H1 (cell line): ENCODE measurements at regions not wholly inside any gene's neighbourhood (a gene's known extent, or its start where the extent isn't known, plus 50 kb on each side); places are given as distances from the start of the nearest gene placed in this dataset.

Experiments used
- CTCF ChIA-PET: fragments of 300-600 bp; sonication (Branson Sonifier 250); formaldehyde crosslinking; loops from one replicate; lab custom pipeline; 2021; ENCODE audit not compliant: partially characterized antibody; lab: Charles Lee
- POLR2A ChIA-PET: fragments of 300-600 bp; sonication (Branson Sonifier 250); formaldehyde crosslinking; loops from one replicate; lab custom pipeline; 2021; ENCODE audit warnings: inconsistent platforms; ENCODE audit not compliant: partially characterized antibody; lab: Charles Lee
- DNase-seq, 2 experiments: peaks; one replicate each; pipeline versions ENCODE4 v3.0.0 to v3.0.0-alpha.2; 2010 to 2022; ENCODE audit warnings: low spot score in 2 of 2, low read depth in 1 of 2, mixed read lengths in 1 of 2
- FAIRE-seq: peaks from 2 replicates; lab custom pipeline; 2011; peaks lifted over from hg19 to GRCh38; lab: Jason Lieb, UNC
- H2AFZ ChIP-seq: 2 replicates; pipeline ENCODE4 v1.8.1; 2012; ENCODE audit warnings: low read length, inconsistent platforms
- H2AK5ac ChIP-seq: 2 replicates; pipeline ENCODE4 v1.6.1; 2013; ENCODE audit warnings: low read depth, low read length
- H2BK120ac ChIP-seq: replicated peaks from 2 replicates; pipeline ENCODE3; 2013; ENCODE audit warnings: low read depth, low read length, inconsistent platforms
- H2BK12ac ChIP-seq: 2 replicates; pipeline ENCODE4 v1.6.1; 2013; ENCODE audit warnings: low read depth, low read length
- H2BK15ac ChIP-seq: 2 replicates; pipeline ENCODE4 v1.6.1; 2013; ENCODE audit warnings: low read length
- H2BK20ac ChIP-seq: 2 replicates; pipeline ENCODE4 v1.6.1; 2013; ENCODE audit warnings: low read length
- H2BK5ac ChIP-seq: 2 replicates; pipeline ENCODE4 v1.6.1; 2013; ENCODE audit warnings: low read depth, low read length
- H3K14ac ChIP-seq: 2 replicates; pipeline ENCODE4 v1.6.1; 2013; ENCODE audit warnings: inconsistent platforms; ENCODE audit not compliant: insufficient read length
- H3K18ac ChIP-seq: 2 replicates; pipeline ENCODE4 v1.6.1; 2013; ENCODE audit warnings: low read length; ENCODE audit errors: extremely low read depth
- H3K23ac ChIP-seq: 2 replicates; pipeline ENCODE4 v1.6.1; 2013; ENCODE audit warnings: inconsistent platforms; ENCODE audit not compliant: insufficient read length
- H3K23me2 ChIP-seq: 2 replicates; pipeline ENCODE4 v1.6.1; 2013; ENCODE audit warnings: low read depth, low read length
- H3K27ac ChIP-seq: 2 replicates; pipeline ENCODE4 v1.6.1; 2011; ENCODE audit warnings: low read depth, low read length, inconsistent platforms
- H3K27me3 ChIP-seq, 4 experiments: replicated peaks in 1 of 4; 1 replicate in 1 of 4; 2 replicates in 3 of 4; pipeline versions ENCODE4 v1.6.1 to v1.8.1; 2011 to 2013; ENCODE audit warnings: low read length in 3 of 4, mild to moderate bottlenecking in 3 of 4, inconsistent platforms in 2 of 4, mixed read lengths in 2 of 4, moderate library complexity in 1 of 4; ENCODE audit not compliant: control insufficient read depth in 3 of 4, insufficient read depth in 3 of 4; ENCODE audit errors: extremely low read depth in 1 of 4
- H3K36me3 ChIP-seq, 4 experiments: 2 replicates each; pipeline versions ENCODE4 v1.6.1 to v1.8.1; 2011 to 2013; ENCODE audit warnings: mild to moderate bottlenecking in 4 of 4, low read length in 3 of 4, moderate library complexity in 2 of 4, control low read depth in 1 of 4, inconsistent platforms in 1 of 4; ENCODE audit not compliant: insufficient read depth in 4 of 4, control insufficient read depth in 2 of 4
- H3K4ac ChIP-seq: replicated peaks from 2 replicates; pipeline ENCODE3; 2013; ENCODE audit warnings: low read length, low read depth, mixed read lengths, inconsistent platforms; ENCODE audit not compliant: insufficient read length
- H3K4me1 ChIP-seq, 4 experiments: replicated peaks in 1 of 4; 1 replicate in 1 of 4; 2 replicates in 3 of 4; pipeline versions ENCODE4 v1.6.1 to v1.8.1; 2011 to 2013; ENCODE audit warnings: low read length in 3 of 4, inconsistent platforms in 2 of 4, mixed read lengths in 1 of 4; ENCODE audit not compliant: insufficient read depth in 4 of 4, control insufficient read depth in 3 of 4
- H3K4me2 ChIP-seq, 2 experiments: 2 replicates each; pipeline versions ENCODE4 v1.6.1 to v1.8.1; 2011 to 2013; ENCODE audit warnings: low read depth in 2 of 2, low read length in 2 of 2, control low read depth in 1 of 2, inconsistent platforms in 1 of 2, mild to moderate bottlenecking in 1 of 2; ENCODE audit not compliant: insufficient read depth in 1 of 2
- H3K4me3 ChIP-seq, 4 experiments: fragments of 200-600, 300-600 bp in 1 of 4; sonication (generic), shearing (Covaris generic), sonication (Bioruptor Twin) in 1 of 4; 2 replicates each; pipeline versions ENCODE4 v1.5.1 to v1.8.1; 2011 to 2016; ENCODE audit warnings: low read length in 4 of 4, low read depth in 3 of 4, control low read depth in 2 of 4, inconsistent platforms in 2 of 4, mild to moderate bottlenecking in 2 of 4, mixed read lengths in 1 of 4, moderate library complexity in 1 of 4; ENCODE audit not compliant: insufficient read depth in 2 of 4; ENCODE audit errors: extremely low read depth in 1 of 4
- H3K56ac ChIP-seq: replicated peaks from 2 replicates; pipeline ENCODE3; 2013; ENCODE audit warnings: low read depth, mild to moderate bottlenecking, mixed read lengths, low read length, inconsistent platforms; ENCODE audit not compliant: insufficient read length
- H3K79me1 ChIP-seq: 2 replicates; pipeline ENCODE4 v1.6.1; 2013; ENCODE audit warnings: low read depth, low read length, control low read depth
- H3K79me2 ChIP-seq, 2 experiments: 2 replicates each; pipeline versions ENCODE4 v1.6.1 to v1.8.1; 2012 to 2013; ENCODE audit warnings: low read length in 2 of 2, mild to moderate bottlenecking in 2 of 2, inconsistent platforms in 1 of 2; ENCODE audit not compliant: insufficient read depth in 2 of 2, control insufficient read depth in 1 of 2
- H3K9ac ChIP-seq, 4 experiments: replicated peaks in 1 of 4; 1 replicate in 1 of 4; 2 replicates in 3 of 4; pipeline versions ENCODE4 v1.6.1 to v1.8.1; 2011 to 2013; ENCODE audit warnings: low read depth in 3 of 4, low read length in 3 of 4, control low read depth in 2 of 4, mild to moderate bottlenecking in 2 of 4, moderate library complexity in 2 of 4, inconsistent platforms in 1 of 4; ENCODE audit errors: extremely low read depth in 1 of 4
- H3K9me3 ChIP-seq, 2 experiments: 2 replicates each; pipeline versions ENCODE4 v1.6.1 to v1.8.1; 2012 to 2013; ENCODE audit warnings: mild to moderate bottlenecking in 2 of 2, moderate library complexity in 2 of 2, control low read depth in 1 of 2, inconsistent platforms in 1 of 2, low read depth in 1 of 2, low read length in 1 of 2, mixed read lengths in 1 of 2; ENCODE audit not compliant: insufficient read depth in 2 of 2
- H4K20me1 ChIP-seq, 2 experiments: replicated peaks in 1 of 2; 2 replicates each; pipeline versions ENCODE3 to v1.8.1; 2011 to 2013; ENCODE audit warnings: inconsistent platforms in 2 of 2, low read length in 2 of 2, mild to moderate bottlenecking in 1 of 2; ENCODE audit not compliant: insufficient read depth in 2 of 2, control insufficient read depth in 1 of 2
- H4K5ac ChIP-seq: 2 replicates; pipeline ENCODE4 v1.6.1; 2013; ENCODE audit warnings: low read length, low read depth, mixed read lengths, inconsistent platforms; ENCODE audit not compliant: insufficient read length
- H4K8ac ChIP-seq: 2 replicates; pipeline ENCODE4 v1.8.0; 2013; ENCODE audit warnings: mild to moderate bottlenecking, moderate library complexity, low read length, inconsistent platforms; ENCODE audit not compliant: insufficient read depth; ENCODE audit errors: extremely low read depth
- H4K91ac ChIP-seq: replicated peaks from 2 replicates; pipeline ENCODE3; 2013; ENCODE audit warnings: low read length, mixed read lengths, inconsistent platforms; ENCODE audit not compliant: insufficient read length
- CBX5 ChIP-seq: fragments of 300-800, 300-1000 bp; sonication (generic); IDR thresholded peaks from 2 replicates; pipeline ENCODE4 v1.7.1; 2016; ENCODE audit warnings: antibody characterized with exemption, low read length, low read depth
- KDM5A ChIP-seq: fragments of 200-600 bp; IDR thresholded peaks from 2 replicates; pipeline ENCODE4 v1.7.1; 2012; ENCODE audit warnings: mild to moderate bottlenecking, low read length, inconsistent platforms, mixed read lengths
- RBBP5 ChIP-seq: IDR thresholded peaks from 2 replicates; pipeline ENCODE4 v1.7.1; 2012; ENCODE audit warnings: low read depth, mild to moderate bottlenecking, inconsistent platforms, low read length, moderate library complexity, borderline replicate concordance
- RNF2 ChIP-seq: fragments of 200-900, 300-1000 bp; sonication (generic); IDR thresholded peaks from 2 replicates; pipeline ENCODE4 v1.7.1; 2016; ENCODE audit warnings: borderline replicate concordance, low read depth, mild to moderate bottlenecking, antibody characterized with exemption, low read length; ENCODE audit not compliant: poor library complexity, severe bottlenecking; ENCODE audit errors: missing control alignments
- SAP30 ChIP-seq: fragments of 300-600 bp; sonication (generic); IDR thresholded peaks from 2 replicates; pipeline ENCODE4 v1.7.1; 2012; ENCODE audit warnings: low read length, moderate library complexity, mild to moderate bottlenecking, inconsistent platforms; ENCODE audit not compliant: insufficient read depth, insufficient replicate concordance
- TAF1 ChIP-seq: IDR thresholded peaks from 2 replicates; pipeline ENCODE4 v1.6.1; 2011; ENCODE audit warnings: mild to moderate bottlenecking, low read depth, low read length
- TEAD4 ChIP-seq: IDR thresholded peaks from 2 replicates; pipeline ENCODE4 v1.6.1; 2012; ENCODE audit warnings: low read depth, low read length, inconsistent platforms, mixed read lengths
- YY1 ChIP-seq: IDR thresholded peaks from 2 replicates; pipeline ENCODE4 v1.6.1; 2011; ENCODE audit warnings: low read depth, mild to moderate bottlenecking, low read length

- FAIRE-seq = no peak
- Histone ChIP-seq H3K4ac (no peak overlapping the region), H2AFZ (no peak overlapping the region), H4K91ac (no peak overlapping the region), H2BK15ac (no peak overlapping the region), H3K9ac (no peak overlapping the region), H4K20me1 (no peaks in the 10 kb centered on the region), H2BK12ac (no peak overlapping the region), H3K4me2 (no peak overlapping the region), H3K14ac (no peak overlapping the region), H3K36me3 (no peaks in the 10 kb centered on the region), H3K9me3 (no peaks in the 10 kb centered on the region), H4K8ac (no peak overlapping the region), H3K56ac (no peak overlapping the region), H3K23me2 (no peaks in the 10 kb centered on the region), H2BK5ac (no peak overlapping the region), H3K23ac (no peak overlapping the region), H2BK120ac (no peak overlapping the region), H3K4me1 (peaks cover 0 to 3% (median 0%) of the 10 kb centered on the region in 4 experiments; a peak in 1 of 7 replicates), H3K4me3 (no peak overlapping the region), H4K5ac (no peak overlapping the region), H2AK5ac (no peak overlapping the region), H3K79me2 (no peaks in the 10 kb centered on the region), H3K27me3 (peaks cover 0 to 2% (median 0%) of the 10 kb centered on the region in 4 experiments; a peak in 1 of 7 replicates), H3K79me1 (no peaks in the 10 kb centered on the region), H2BK20ac (no peak overlapping the region), H3K27ac (no peak overlapping the region), H3K18ac (no peak overlapping the region)
- POLR2A ChIA-PET = no interaction called here
- no peak for DNase-seq
- CTCF ChIA-PET = interaction anchor here (1.1 to 1.5 kb wide), 3 partner anchors 10 to 13 kb away, joined by 3 to 5 read pairs (median 3); no protein-coding TSS in a partner anchor
- TF ChIP-seq YY1 = no peak
- no peak for TF ChIP-seq RNF2
- TF ChIP-seq CBX5 = no peak
- no peak for TF ChIP-seq KDM5A
- no peak for TF ChIP-seq TEAD4
- TF ChIP-seq TAF1 = no peak
- no peak for TF ChIP-seq SAP30
- TF ChIP-seq RBBP5 = no peak
These were observed 380.1 kb downstream of the GASK1B start for GRCh38 chr4:157792716-157793115.
